ENCODE measurements at regions not wholly inside any gene's neighbourhood (a gene's known extent, or its start where the extent isn't known, plus 50 kb on each side); places are given as distances from the start of the nearest gene placed in this dataset.

- no peak for ATAC-seq
- FAIRE-seq = no peak
- DNase-seq = no peak
- no peak overlapping the region for H3K27ac ChIP-seq
- 72 to 77% methylated on average over 9 of the region's 9 CpGs for WGBS, 2 donors
- no peaks in the 10 kb centered on the region for H3K36me3 ChIP-seq
- H3K4me3 ChIP-seq = no peak overlapping the region
- no peak for TF ChIP-seq CTCF (IDR thresholded peaks at IDR 0.05)
- intact Hi-C loops (cut with DNase I) = no loop called here
- H3K9me3 ChIP-seq = no peaks in the 10 kb centered on the region
- H3K27me3 ChIP-seq = no peaks in the 10 kb centered on the region
- H3K4me1 ChIP-seq = no peaks in the 10 kb centered on the region
These were observed 433.3 kb downstream of the PREX1 start for GRCh38 chr20:48394415-48395081.

DNA sequence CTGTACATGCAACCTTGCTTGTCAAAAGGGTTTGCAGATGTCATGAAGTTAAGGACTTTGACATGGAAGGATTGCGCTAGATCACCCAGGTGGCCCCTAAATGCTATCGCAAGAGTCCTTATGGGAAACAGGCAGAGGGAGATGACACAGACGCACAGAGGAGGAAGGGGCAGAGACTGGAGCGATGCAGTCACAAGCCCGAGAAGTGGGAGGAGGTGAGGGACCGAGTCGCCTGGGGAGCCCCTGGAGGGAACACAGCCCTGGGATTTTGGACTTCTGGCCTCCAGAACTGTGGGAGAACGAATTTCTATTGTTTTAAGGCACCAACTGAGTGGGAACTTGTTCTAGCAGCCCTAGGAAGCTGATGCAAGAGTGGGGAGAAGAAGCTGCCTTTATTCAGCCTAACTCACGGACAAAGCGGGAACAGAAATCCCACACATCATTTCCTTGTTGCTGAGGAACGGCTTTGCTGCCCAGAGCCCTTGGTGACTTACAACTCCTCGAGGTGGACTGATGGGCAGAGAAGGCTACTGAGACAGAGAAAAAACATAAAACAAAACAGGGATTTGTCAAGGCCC, 434.0 kb downstream of the PREX1 start:
- Histone ChIP-seq H3K9me3 (no peaks in the 10 kb centered on the region), H3K27me3 (no peaks in the 10 kb centered on the region), H3K4me3 (no peak overlapping the region), H3K27ac (no peak overlapping the region), H3K4me1 (no peaks in the 10 kb centered on the region), H3K36me3 (no peaks in the 10 kb centered on the region)
- TF ChIP-seq CTCF (IDR thresholded peaks at IDR 0.05) = no peak
- intact Hi-C loops (cut with DNase I) = no loop called here
- no peak for FAIRE-seq
- WGBS, 2 donors = 80 to 87% methylated on average over 12 of the region's 12 CpGs
- no peak for ATAC-seq
- DNase-seq = no peak

- DNase-seq = no peak
- 83 to 86% methylated on average over 8 of the region's 8 CpGs for WGBS, 2 donors
- intact Hi-C loops (cut with DNase I) = no loop called here
- no peak overlapping the region for H3K27ac ChIP-seq
- H3K36me3 ChIP-seq = no peaks in the 10 kb centered on the region
- H3K4me1 ChIP-seq = no peaks in the 10 kb centered on the region
- no peak for FAIRE-seq
- H3K4me3 ChIP-seq = no peak overlapping the region
- H3K27me3 ChIP-seq = no peaks in the 10 kb centered on the region
- no peak for ATAC-seq
- no peak for TF ChIP-seq CTCF (IDR thresholded peaks at IDR 0.05)
- H3K9me3 ChIP-seq = no peaks in the 10 kb centered on the region
These were observed 434.5 kb downstream of the PREX1 start for GRCh38 chr20:48393311-48393685.

- 82 to 85% methylated on average over 13 of the region's 13 CpGs for WGBS, 2 donors
- no peak for ATAC-seq
These were observed 435.1 kb downstream of the PREX1 start for GRCh38 chr20:48392407-48393310.

More at GRCh38 chr20:48392407-48393310, 435.1 kb downstream of the PREX1 start:
- Histone ChIP-seq H3K36me3 (no peaks in the 10 kb centered on the region), H3K4me1 (no peaks in the 10 kb centered on the region), H3K27ac (no peak overlapping the region), H3K4me3 (no peak overlapping the region), H3K27me3 (no peaks in the 10 kb centered on the region), H3K9me3 (no peaks in the 10 kb centered on the region)
- TF ChIP-seq CTCF (IDR thresholded peaks at IDR 0.05) = no peak
- intact Hi-C loops (cut with DNase I) = no loop called here
- DNase-seq (no peak), FAIRE-seq (no peak)
